ENCODE measurements at regions not wholly inside any gene's neighbourhood (a gene's known extent, or its start where the extent isn't known, plus 50 kb on each side); places are given as distances from the start of the nearest gene placed in this dataset.

DNA sequence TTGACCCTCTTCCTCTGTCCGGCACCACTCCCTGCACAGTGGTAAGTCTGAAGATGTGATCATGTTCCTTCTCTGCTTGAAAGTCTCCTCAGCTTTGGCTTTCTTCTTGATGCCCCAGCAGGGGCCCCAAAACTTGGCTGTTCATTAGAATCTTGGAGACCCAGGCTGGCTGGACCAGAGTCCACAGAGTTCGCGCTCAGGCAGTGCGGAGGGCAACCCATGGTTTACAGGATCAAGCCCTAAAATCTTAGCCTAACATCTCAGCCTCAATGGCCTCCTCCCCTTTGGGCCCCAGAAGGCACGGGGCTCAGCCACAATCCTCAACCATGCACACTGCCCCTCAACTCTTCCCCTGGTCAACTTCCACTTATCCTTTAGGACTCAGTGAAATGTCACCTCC is 72.9 kb upstream of the GTSF1L start:
- POLR2A ChIA-PET = no interaction called here
- ATAC-seq (ENCODE audit: low read depth) (no peak), DNase-seq (no peak)
- TF ChIP-seq CTCF (IDR thresholded peaks at IDR 0.05) = no peak
- Mint-ChIP-seq H3K27ac (no peak overlapping the region), H3K36me3 (ENCODE audit: low read depth) (no peaks in the 10 kb centered on the region), H3K4me1 (peaks cover 5% of the 10 kb centered on the region), H3K27me3 (peaks cover 10% of the 10 kb centered on the region), H3K9me3 (peaks cover 13% of the 10 kb centered on the region), H3K4me3 (no peak overlapping the region)
- CTCF ChIA-PET = no interaction called here
- intact Hi-C loops (cut with micrococcal nuclease) = no loop called here

DNA sequence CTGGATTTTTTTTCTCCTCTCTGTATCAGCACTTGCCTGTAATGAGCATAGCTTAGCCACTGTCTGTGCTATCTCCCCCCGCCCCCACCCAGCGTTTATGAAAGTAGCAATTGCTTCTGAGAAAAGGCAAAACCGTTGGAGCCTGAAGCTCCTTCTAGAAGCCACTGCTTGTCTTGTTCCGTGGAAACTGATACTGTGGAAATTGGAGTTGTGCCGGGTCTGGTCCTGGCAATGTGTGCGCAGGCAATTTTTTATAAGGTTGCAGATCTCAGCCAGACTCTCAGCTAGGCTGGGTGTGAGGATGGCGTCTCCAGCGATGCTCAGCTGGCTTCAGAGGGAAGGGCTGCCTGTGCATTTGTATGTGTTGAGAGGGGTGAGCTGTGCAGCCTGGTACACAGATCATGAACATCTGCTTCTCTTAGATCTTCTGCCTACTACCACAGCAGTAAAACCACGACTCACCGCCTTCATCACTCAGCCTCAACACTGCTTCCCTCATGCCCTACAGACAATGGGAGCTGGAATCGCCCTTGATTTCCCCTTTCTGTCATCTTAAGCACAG is 72.4 kb upstream of the GTSF1L start:
- Mint-ChIP-seq H3K4me1 (peaks cover 5% of the 10 kb centered on the region), H3K4me3 (no peak overlapping the region), H3K9me3 (peaks cover 9% of the 10 kb centered on the region), H3K36me3 (ENCODE audit: low read depth) (no peaks in the 10 kb centered on the region), H3K27me3 (peaks cover 10% of the 10 kb centered on the region), H3K27ac (no peak overlapping the region)
- ATAC-seq (ENCODE audit: low read depth) = no peak
- ChIA-PET POLR2A (no interaction called here), CTCF (no interaction called here)
- intact Hi-C loops (cut with micrococcal nuclease) = no loop called here
- no peak for DNase-seq
- no peak for TF ChIP-seq CTCF (IDR thresholded peaks at IDR 0.05)

GRCh38 chr20:43798291-43799149 is 71.7 kb upstream of the GTSF1L start:
- no peak for ATAC-seq (ENCODE audit: low read depth)
- CTCF ChIA-PET = no interaction called here
- intact Hi-C loops (cut with micrococcal nuclease) = no loop called here
- Mint-ChIP-seq H3K27ac (no peak overlapping the region), H3K4me3 (no peak overlapping the region), H3K27me3 (peaks cover 10% of the 10 kb centered on the region), H3K9me3 (peaks cover 7% of the 10 kb centered on the region), H3K4me1 (peaks cover 5% of the 10 kb centered on the region), H3K36me3 (ENCODE audit: low read depth) (no peaks in the 10 kb centered on the region)
- TF ChIP-seq CTCF (IDR thresholded peaks at IDR 0.05) = no peak
- DNase-seq = no peak
- POLR2A ChIA-PET = no interaction called here

DNA sequence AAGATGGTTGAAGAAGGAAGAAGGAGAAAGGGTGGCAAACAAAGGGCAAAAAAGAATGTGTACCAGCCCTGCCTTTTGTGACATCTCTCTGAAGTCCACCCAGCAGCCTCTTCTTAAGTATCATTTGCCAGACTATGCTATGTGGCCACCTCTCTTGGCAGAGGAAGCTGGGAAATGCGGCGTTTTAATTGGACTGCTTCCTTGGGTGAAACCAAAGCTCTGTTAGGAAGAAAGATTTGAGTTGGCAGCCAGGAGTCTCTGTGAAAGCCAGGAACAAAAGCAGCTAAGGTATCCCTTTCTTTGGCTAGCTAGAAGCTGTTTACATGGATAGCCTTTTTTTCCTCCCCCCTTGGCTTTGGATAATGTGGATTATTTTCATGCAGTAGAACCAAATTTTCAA is 67.5 kb upstream of the GTSF1L start:
- H3K9me3 Mint-ChIP-seq = peaks cover 8% of the 10 kb centered on the region
- ChIA-PET CTCF (no interaction called here), POLR2A (no interaction called here)
- H3K36me3 Mint-ChIP-seq (ENCODE audit: low read depth) = no peaks in the 10 kb centered on the region
- no peak overlapping the region for H3K27ac Mint-ChIP-seq
- H3K27me3 Mint-ChIP-seq = peaks cover 10% of the 10 kb centered on the region
- ATAC-seq (ENCODE audit: low read depth) (no peak), DNase-seq (no peak)
- H3K4me1 Mint-ChIP-seq = peaks cover 2% of the 10 kb centered on the region
- no peak for TF ChIP-seq CTCF (IDR thresholded peaks at IDR 0.05)
- intact Hi-C loops (cut with micrococcal nuclease) = no loop called here
- no peak overlapping the region for H3K4me3 Mint-ChIP-seq

DNA sequence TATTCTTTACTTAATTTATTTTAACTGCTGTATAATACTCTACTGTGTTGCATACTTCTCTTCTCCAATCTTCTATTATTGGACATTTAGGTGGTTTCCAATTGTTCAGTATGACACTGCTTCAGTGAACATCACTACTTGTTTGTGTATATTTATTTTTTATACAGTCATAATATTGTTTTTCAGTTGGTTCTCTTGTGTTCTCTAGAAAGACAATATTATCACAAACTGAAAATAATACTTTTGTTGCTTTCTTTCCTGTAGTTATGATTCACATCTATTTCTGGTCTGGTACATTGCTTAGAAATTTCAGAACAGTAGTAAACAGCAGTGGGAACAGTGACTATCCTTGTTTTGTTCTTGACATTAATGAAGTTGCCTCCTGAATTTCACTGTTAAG is 62.8 kb upstream of the GTSF1L start:
- no peak for TF ChIP-seq CTCF (IDR thresholded peaks at IDR 0.05)
- no peak for DNase-seq
- Mint-ChIP-seq H3K27me3 (peaks cover 2% of the 10 kb centered on the region), H3K36me3 (ENCODE audit: low read depth) (no peaks in the 10 kb centered on the region), H3K4me1 (peaks cover 2% of the 10 kb centered on the region), H3K9me3 (peaks cover 5% of the 10 kb centered on the region), H3K4me3 (no peak overlapping the region), H3K27ac (no peak overlapping the region)
- ChIA-PET CTCF (no interaction called here), POLR2A (no interaction called here)
- intact Hi-C loops (cut with micrococcal nuclease) = no loop called here
- no peak for ATAC-seq (ENCODE audit: low read depth)

Data from activated B cell treated with CpG ODN at 0.5 μM for 24 hours (primary cell).